ENCODE measurements at regions not wholly inside any gene's neighbourhood (a gene's known extent, or its start where the extent isn't known, plus 50 kb on each side); places are given as distances from the start of the nearest gene placed in this dataset.

- no peak for TF ChIP-seq POLR2A (IDR thresholded peaks at IDR 0.05; ENCODE audit: low read depth, low read length)
- TF ChIP-seq, protein P1, sequence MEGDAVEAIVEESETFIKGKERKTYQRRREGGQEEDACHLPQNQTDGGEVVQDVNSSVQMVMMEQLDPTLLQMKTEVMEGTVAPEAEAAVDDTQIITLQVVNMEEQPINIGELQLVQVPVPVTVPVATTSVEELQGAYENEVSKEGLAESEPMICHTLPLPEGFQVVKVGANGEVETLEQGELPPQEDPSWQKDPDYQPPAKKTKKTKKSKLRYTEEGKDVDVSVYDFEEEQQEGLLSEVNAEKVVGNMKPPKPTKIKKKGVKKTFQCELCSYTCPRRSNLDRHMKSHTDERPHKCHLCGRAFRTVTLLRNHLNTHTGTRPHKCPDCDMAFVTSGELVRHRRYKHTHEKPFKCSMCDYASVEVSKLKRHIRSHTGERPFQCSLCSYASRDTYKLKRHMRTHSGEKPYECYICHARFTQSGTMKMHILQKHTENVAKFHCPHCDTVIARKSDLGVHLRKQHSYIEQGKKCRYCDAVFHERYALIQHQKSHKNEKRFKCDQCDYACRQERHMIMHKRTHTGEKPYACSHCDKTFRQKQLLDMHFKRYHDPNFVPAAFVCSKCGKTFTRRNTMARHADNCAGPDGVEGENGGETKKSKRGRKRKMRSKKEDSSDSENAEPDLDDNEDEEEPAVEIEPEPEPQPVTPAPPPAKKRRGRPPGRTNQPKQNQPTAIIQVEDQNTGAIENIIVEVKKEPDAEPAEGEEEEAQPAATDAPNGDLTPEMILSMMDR (conservative IDR thresholded peaks at IDR 0.05; ENCODE audit: low read depth, low read length): no peak
- TF ChIP-seq, protein P2, sequence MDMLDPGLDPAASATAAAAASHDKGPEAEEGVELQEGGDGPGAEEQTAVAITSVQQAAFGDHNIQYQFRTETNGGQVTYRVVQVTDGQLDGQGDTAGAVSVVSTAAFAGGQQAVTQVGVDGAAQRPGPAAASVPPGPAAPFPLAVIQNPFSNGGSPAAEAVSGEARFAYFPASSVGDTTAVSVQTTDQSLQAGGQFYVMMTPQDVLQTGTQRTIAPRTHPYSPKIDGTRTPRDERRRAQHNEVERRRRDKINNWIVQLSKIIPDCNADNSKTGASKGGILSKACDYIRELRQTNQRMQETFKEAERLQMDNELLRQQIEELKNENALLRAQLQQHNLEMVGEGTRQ (IDR thresholded peaks at IDR 0.05; ENCODE audit: low read depth, low read length): no peak
- no peak for TF ChIP-seq FOS (IDR thresholded peaks at IDR 0.05; ENCODE audit: low read depth, low read length)
- no peak for TF ChIP-seq RFX5 (IDR thresholded peaks at IDR 0.05; ENCODE audit: low read depth, low read length)
Observed at GRCh38 chr7:23892019-23892418, 182.0 kb downstream of the STK31 start.

Data from IMR-90 (cell line).